Suprapubic skin (tissue), 4 donors: ENCODE measurements at regions not wholly inside any gene's neighbourhood (a gene's known extent, or its start where the extent isn't known, plus 50 kb on each side); places are given as distances from the start of the nearest gene placed in this dataset.

Experiments used
- POLR2A ChIP-seq, 2 donors: fragments of 450-650 bp; IDR thresholded peaks; one replicate each; pipeline ENCODE4 v1.6.1; 2017; ENCODE audit warnings: antibody characterized with exemption in 2 of 2, mild to moderate bottlenecking in 2 of 2, moderate library complexity in 2 of 2
- POLR2AphosphoS5 ChIP-seq, 3 donors: sonication (generic); formaldehyde crosslinking; IDR thresholded peaks; one replicate each; pipeline ENCODE4 v1.6.1; 2017; ENCODE audit warnings: antibody characterized with exemption in 3 of 3
- TF ChIP-seq, protein P1 (sequence below), 2 donors: fragments of 200-600 bp in 1 of 2; fragments of 450-650 bp in 1 of 2; sonication (generic) in 1 of 2; IDR thresholded peaks; one replicate each; pipeline ENCODE4 v1.5.1; 2016 to 2019; ENCODE audit warnings: antibody characterized with exemption in 2 of 2, mild to moderate bottlenecking in 1 of 2, moderate library complexity in 1 of 2

DNA sequence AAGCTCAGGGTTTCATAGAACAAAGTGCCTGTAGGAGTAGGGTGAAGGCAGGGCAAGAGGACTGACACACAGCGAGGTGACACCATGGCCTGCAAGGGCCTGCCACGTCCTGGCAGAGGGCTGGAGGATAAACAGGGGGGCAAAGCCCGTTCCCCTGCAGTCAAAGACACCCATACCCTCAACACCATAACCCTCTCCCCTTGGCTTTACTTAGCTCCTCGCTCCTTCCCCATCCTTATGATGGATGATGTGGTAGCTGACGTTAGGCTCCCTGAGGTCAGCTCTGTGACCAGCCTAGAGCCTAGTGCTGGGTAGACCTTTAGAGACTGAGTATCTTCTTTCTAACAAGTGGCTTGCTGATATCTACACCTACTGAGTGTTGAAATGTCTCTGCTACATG lies 683.3 kb upstream of the HS6ST1 start:
- TF ChIP-seq, protein P1, sequence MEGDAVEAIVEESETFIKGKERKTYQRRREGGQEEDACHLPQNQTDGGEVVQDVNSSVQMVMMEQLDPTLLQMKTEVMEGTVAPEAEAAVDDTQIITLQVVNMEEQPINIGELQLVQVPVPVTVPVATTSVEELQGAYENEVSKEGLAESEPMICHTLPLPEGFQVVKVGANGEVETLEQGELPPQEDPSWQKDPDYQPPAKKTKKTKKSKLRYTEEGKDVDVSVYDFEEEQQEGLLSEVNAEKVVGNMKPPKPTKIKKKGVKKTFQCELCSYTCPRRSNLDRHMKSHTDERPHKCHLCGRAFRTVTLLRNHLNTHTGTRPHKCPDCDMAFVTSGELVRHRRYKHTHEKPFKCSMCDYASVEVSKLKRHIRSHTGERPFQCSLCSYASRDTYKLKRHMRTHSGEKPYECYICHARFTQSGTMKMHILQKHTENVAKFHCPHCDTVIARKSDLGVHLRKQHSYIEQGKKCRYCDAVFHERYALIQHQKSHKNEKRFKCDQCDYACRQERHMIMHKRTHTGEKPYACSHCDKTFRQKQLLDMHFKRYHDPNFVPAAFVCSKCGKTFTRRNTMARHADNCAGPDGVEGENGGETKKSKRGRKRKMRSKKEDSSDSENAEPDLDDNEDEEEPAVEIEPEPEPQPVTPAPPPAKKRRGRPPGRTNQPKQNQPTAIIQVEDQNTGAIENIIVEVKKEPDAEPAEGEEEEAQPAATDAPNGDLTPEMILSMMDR (IDR thresholded peaks at IDR 0.05) = no peak
- no peak for TF ChIP-seq POLR2AphosphoS5 (IDR thresholded peaks at IDR 0.05)
- TF ChIP-seq POLR2A (IDR thresholded peaks at IDR 0.05) = no peak
